Activated effector memory CD4-positive, alpha-beta T cell treated with anti-CD3 and anti-CD28 coated beads, Interleukin-2, amount 50 U/mL, for 16 hours (primary cell): ENCODE measurements at regions not wholly inside any gene's neighbourhood (a gene's known extent, or its start where the extent isn't known, plus 50 kb on each side); places are given as distances from the start of the nearest gene placed in this dataset.
"Not testable (repeated sequence)": the region's sequence is repeated elsewhere in the genome, so short reads cannot be mapped to it uniquely, and the experiment has no call there.

ENCODE experiments used
- DNase-seq: peaks from one replicate; pipeline ENCODE4 v3.0.0-alpha.2; 2020

DNA sequence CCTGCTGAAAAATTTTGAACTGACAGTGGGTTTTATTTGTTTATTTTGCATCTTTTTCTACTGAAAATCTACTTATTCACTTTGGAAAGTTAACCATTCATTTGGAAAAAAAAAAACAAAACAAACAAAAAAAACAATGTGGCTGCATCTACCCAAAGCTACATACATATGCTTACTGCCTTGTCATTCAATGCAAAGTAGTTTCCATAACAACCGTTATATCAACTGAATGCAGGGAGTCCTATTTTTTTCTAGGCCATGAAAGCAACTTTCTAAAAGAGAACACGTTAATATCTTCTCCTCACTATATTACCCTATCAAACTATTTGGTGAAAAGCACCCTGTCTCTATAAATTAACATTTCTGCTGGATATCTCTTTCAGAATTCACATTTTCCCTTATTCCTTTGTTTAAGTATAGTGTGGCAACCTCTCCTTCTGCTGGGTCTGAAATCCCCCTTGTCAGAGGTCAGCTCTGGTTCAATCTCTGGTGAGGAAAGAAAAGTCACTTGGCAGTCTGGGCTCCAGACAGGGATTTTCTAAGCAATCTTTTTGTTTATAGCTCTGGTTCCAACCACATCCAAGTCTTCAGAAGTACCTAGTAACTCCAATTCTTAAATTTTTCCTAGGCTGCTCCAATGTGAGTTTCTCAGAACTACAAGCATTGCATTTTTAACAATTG lies 528.4 kb upstream of the TOM1L1 start:
- DNase-seq, result no peak

DNA sequence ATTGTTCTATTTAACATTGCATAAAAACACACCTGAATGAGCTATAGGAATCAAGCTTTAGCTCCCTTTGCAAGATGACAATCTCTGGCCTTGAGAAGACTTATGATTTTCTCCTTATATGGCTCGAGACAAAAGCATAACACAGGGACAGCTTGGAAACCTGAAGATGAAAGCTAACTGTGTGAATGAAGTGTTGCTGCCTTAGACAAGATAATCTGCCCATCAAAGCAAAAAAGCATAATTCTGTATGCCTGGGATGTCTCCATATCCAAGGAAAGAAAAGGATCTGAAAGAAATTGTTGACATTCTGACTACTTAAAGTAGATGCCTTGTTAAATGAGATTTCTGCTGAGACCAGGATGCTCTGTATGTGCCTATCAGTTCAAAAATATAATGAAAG lies 526.7 kb upstream of the TOM1L1 start:
- DNase-seq, result no peak

DNA sequence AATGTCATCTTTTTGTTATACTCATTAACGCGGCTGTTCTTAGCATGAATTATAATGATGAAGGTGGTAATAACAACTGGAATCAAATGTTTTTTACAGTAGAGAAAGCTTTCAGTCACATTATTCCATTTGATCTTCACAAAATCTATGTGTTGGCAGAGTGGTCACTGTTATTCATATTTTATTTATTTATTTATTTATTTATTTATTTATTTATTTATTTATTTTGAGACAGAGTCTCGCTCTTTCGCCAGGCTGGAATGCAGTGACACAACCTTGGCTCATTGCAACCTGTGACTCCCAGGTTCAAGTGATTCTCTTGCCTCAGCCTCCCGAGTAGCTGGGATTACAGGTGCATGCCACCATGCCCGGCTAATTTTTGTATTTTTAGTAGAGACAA lies 524.2 kb upstream of the TOM1L1 start:
- DNase-seq, result not testable (repeated sequence)

- DNase-seq, result no peak
These were observed 519.2 kb upstream of the TOM1L1 start for GRCh38 chr17:54381482-54381881.

- DNase-seq, result no peak
These were observed 496.4 kb upstream of the TOM1L1 start for GRCh38 chr17:54404259-54404658.

DNA sequence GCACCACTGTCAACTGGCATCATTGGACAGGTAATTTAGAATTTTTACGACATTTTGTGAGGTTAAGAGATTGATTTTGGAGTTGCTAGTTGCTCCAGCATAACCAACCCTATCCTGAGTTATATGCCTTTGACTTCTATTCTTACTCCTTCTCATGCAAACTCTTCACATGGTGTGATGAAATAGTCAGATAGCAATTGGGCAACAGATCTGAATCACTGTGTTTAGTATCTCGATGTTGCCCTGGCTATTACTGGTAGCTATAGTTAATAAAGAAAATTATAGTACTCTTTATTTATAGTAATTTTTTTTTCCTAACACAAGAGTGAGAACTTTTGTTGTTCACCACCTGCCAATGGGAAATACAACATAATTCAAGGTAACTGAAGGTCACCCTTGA lies 494.8 kb upstream of the TOM1L1 start:
- no peak for DNase-seq

DNA sequence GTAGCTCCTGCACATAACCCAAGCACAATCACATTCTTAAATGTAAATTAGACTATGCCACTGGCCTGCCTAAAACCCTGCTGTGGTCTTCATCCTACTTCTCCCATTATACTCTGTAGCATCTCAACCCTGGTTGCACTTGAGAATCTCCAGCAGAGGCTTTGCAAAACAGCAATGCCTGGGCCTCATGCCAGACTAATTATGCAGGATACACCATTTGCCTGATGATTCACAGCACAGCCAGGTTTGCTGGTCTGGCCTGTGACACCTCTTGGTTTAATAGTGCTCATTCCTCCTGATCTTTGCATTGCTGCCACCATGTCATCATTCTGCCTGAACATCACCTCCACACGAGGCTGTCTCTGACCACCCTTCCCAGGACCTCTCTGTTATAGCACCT lies 491.9 kb upstream of the TOM1L1 start:
- no peak for DNase-seq

DNA sequence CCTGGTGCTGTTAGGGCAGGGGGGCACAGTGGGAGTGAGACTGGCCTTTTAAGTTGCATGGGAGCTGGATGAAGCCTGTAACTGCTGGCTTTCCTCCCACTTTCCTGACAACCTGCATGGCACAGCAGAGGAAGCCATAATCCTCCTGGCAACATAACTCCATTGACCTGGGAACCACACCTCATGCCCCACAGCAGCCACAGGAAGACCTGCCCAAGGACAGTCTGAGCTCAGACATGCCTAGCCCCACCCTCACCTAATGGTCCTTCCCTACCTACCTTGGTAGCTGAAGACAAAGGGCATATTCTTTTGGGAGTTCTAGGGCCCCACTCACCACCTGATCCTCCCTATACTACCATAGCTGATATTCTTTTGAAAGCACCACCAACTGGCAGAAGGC lies 482.2 kb upstream of the TOM1L1 start:
- DNase-seq, result no peak

GRCh38 chr17:54425671-54426070 lies 475.0 kb upstream of the TOM1L1 start:
- no peak for DNase-seq

DNA sequence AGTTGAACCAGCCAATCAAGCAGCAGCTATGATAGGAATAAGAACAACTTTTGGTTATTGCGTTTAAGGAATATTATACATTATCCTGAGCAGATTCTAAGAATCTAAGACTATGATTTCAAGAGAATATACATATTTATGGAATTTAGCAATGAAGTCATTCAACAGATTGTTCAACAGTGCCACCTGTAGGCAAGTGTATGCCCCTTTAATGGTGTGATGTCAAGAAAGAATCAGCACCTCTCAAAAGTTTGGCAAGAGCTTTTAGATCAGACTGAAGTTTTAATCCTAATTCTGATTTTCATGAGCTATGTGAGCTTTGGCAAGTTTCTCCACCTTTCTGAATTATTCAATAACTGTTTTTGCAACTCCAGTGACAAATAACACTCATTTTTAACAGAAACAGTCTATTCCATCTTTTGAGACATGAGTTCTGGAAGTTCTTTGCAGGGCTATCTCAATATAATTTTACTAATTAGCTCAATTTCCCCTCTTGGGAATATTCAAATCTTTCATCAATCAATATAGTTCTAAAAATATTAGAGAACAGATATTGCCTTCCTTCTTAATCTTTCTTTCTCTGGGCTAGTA lies 474.3 kb upstream of the TOM1L1 start:
- DNase-seq, result no peak

DNA sequence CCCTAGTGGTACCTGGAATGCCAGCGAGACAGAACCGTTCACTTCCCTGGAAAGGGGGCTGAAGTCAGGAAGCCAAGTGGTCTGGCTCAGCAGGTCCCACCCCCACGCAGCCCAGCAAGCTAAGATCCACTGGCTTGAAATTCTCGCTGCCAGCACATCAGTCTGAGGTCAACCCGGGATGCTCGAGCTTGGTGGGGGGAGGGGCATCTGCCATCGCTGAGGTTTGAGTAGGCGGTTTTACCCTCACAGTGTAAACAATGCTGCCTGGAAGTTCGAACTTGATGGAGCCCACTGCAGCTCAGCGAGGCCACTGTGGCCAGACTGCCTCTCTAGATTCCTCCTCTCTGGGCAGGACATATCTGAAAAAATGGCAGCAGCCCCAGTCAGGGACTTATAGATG lies 464.7 kb upstream of the TOM1L1 start:
- no peak for DNase-seq

GRCh38 chr17:54439816-54440215 lies 460.8 kb upstream of the TOM1L1 start:
- no peak for DNase-seq

DNA sequence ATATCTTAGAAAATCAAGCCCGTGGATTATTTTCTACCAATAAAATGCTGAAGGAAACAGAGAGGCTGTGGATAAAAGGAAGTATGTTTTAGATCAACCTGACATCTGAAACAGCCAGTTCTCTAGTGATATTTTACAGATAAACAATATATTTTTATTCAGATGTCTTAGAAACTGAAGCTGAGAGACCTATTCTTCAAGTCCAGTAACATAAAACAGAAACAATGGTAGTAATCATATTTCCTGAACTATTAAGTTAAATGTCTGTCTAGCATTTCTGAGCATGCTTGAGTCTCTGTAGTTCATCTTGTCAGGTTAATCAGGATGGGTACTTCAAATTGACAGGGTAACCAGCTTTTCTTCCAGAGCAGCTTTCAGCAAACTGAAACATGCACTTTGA lies 449.6 kb upstream of the TOM1L1 start:
- DNase-seq, result no peak

- DNase-seq, result no peak
These were observed 447.8 kb upstream of the TOM1L1 start for GRCh38 chr17:54452666-54453348.

DNA sequence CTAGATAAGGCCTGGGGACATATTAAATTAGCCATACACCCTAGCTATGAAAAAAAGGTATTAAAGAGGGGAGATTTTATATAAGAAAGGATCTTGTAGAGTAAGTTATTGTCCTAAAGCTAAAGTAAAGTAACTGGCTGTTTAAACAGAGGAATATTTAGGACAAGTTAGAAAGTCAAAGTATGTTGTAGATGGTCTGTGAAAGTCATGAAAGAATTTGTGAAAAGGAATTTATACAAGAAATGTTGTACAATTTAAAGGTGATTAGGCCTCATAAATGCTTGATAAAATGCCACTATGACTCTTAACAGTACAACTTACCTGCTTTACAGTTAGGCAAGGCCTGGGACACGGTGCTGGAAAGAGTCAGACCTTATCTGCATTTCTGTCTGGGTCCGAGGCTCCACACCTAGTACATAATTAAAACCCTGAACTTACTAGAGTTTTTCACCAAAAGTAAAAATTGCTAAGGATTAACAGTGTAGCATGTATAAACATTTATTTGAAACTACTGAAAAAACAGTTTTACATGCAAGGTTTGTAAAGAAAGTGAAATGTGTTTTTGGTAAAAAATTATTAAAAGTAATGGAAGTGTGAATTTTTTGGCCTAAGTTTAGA lies 445.3 kb upstream of the TOM1L1 start:
- no peak for DNase-seq

GRCh38 chr17:54465443-54465842 lies 435.2 kb upstream of the TOM1L1 start:
- not testable (repeated sequence) for DNase-seq

DNA sequence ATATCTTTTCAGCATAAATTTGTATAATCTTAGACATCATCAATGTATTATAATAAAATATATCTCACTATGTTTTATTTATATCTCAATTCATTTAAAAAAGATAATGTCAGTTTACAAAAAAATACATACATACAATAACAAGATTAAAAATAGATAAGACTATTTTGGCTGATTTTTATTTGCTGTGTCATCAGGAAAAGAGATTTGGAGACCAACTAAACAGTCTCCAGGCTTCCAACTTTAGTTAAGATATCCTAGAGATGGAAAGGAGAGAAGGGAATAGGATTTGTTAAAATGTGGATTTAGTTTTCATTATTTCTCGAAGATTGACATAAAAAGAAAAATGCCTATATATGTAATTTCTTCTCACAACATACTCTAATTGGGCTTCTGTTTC lies 433.8 kb upstream of the TOM1L1 start:
- DNase-seq, result no peak

- no peak for DNase-seq
These were observed 417.8 kb upstream of the TOM1L1 start for GRCh38 chr17:54482843-54483242.

GRCh38 chr17:54493691-54494090 lies 407.0 kb upstream of the TOM1L1 start:
- no peak for DNase-seq

GRCh38 chr17:54494721-54495715 lies 405.6 kb upstream of the TOM1L1 start:
- DNase-seq, result no peak

- DNase-seq, result no peak
These were observed 395.2 kb upstream of the TOM1L1 start for GRCh38 chr17:54505404-54505803.

DNA sequence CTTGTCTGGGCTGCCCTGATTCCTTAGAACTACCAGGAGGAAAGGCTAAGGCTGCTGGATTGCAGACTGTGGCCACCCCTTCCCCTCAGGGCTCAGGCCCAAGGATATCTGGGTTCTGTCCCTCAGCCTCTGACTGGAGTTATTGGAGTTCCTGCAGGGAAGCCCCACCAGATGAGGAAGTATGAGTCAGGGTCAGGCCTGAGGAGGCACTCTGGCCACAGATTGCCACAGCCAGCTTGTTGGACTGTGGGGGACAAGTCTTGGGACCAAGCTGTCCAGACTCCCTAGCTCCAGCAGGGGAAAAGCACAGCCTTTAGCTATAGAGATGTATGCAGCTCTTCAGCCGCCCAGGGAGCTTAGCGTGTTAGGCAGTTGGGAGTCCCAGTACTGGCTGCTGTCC lies 381.9 kb upstream of the TOM1L1 start:
- DNase-seq, result no peak

- DNase-seq, result no peak
These were observed 379.5 kb upstream of the TOM1L1 start for GRCh38 chr17:54521137-54521536.
